ENCODE measurements at regions not wholly inside any gene's neighbourhood (a gene's known extent, or its start where the extent isn't known, plus 50 kb on each side); places are given as distances from the start of the nearest gene placed in this dataset.
"Not testable (repeated sequence)": the region's sequence is repeated elsewhere in the genome, so short reads cannot be mapped to it uniquely, and the experiment has no call there.

GRCh38 chr4:114287079-114287696 is 307.7 kb upstream of the ARSJ start:
- no peak for DNase-seq (ENCODE audit: low read depth in 1 of 2, low spot score in 1 of 2)

GRCh38 chr4:114296126-114296525 is 302.5 kb upstream of the UGT8 start:
- DNase-seq (ENCODE audit: low read depth in 1 of 2, low spot score in 1 of 2) = no peak

DNA sequence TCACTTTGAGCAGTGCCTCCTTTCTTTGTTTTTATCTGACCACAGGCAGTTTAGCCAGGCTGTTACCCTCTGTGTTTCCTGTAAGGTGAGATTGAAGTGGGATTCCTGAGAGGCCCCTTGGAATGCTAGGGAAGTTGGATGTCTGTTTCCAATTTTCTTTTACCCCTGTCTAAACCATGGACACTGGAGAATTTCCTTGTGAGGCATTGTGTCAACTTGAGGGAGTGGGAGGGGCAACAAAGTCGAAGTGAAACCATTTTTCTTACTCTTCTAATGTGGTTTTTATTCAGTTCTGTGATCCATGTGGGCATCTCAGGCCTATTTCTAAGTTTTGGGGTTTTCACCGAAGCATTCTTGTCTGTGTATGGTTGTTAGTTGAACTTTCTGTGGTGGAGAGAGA is 296.1 kb upstream of the UGT8 start:
- no peak for DNase-seq (ENCODE audit: low read depth in 1 of 2, low spot score in 1 of 2)

- no peak for DNase-seq (ENCODE audit: low read depth in 1 of 2, low spot score in 1 of 2)
These were observed 294.6 kb upstream of the UGT8 start for GRCh38 chr4:114304046-114304445.

DNA sequence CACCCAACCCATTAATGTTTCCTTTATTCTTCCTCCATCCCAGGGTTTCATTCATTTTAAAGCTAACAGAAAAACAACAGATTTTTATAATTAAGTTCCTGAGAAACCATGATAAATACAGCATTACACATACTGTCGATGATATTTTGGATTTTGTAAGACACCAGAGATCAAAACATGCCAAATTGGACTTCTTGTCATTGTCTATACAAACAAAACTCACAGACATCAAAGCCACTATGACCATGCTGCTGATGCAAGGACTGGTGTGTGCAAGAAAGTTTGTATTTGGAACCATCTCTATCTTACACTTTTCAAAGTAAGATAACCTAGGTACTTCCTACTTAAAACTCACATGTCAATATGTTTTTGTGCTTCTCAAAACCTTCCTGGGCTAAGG is 294.0 kb upstream of the UGT8 start:
- DNase-seq (ENCODE audit: low read depth in 1 of 2, low spot score in 1 of 2) = no peak

DNA sequence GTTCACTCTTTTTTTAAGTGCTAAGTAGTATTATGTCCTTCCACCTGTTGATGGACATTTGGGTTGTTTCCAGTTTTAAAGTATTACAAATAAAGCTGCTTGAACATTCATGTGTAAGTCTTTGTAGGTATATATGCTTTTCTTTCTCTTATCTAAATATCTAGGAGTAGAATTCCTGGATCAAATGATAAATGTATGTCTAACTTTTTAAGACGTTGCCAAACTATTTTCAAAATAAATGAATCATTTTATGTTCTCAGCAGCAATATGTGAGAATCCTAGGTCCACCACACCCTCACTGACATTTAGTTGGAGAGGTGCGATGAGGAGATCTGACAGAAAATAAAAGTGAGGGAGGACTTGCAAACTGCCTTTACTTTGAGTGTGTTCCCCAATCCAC is 291.7 kb upstream of the UGT8 start:
- DNase-seq (ENCODE audit: low read depth in 1 of 2, low spot score in 1 of 2) = no peak

- no peak for DNase-seq (ENCODE audit: low read depth in 1 of 2, low spot score in 1 of 2)
These were observed 288.2 kb upstream of the UGT8 start for GRCh38 chr4:114310296-114310925.

DNA sequence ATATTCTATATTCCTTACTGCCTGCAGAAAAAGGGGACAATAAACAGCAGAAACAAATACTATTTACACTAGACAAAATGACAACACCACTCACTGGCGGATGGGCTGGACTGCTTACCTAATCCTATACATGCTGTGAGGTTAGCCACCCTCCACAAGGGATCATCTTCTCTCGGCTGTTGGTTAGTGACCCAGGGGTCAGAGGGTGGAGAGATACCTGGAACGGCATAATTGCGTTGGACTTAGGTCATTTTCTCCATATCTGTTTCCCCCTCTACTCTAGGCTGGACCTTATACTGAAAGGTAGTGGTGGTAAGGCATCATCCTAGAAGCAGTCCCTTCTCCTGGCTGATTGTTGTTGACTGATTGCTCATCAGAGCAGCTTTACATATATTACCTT is 286.8 kb upstream of the UGT8 start:
- DNase-seq (ENCODE audit: low read depth in 1 of 2, low spot score in 1 of 2) = no peak

DNA sequence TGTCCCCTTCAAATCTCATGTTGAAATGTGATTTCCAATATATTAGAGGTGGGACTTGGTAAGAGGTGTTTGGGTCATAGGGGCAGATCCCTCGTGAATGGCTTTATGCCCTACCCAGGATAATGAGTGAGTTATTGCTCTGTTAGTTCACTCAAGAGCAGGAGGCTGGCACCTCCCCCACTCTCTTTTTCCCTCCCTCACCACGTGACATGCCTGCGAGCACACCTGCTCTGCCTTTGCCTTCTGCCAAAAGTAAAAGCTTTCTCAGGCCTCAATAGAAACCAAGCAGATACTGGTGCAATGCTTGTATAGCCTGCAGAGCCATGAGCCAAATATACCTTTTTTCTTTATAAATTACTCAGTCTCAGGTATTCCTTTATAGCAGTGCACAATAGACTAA is 286.3 kb upstream of the UGT8 start:
- no peak for DNase-seq (ENCODE audit: low read depth in 1 of 2, low spot score in 1 of 2)

DNA sequence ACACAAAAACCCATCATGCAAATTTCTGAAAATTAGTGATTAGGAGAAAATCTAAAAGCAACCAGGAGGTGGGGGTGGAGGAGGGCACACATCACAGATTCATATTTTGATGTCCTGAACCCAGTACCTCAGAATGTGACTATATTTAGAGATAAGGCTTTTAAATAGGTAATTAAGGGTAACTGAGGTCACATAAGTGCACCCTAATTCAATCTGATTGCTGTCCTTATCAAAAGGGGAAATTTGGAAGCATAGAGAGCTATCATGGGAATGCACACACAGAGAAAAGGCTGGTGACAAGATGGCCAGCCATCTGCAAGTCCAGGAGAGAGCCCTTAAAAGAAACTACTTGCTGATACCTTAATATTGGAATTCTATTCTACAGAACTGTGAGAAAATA is 281.8 kb upstream of the UGT8 start:
- DNase-seq (ENCODE audit: low read depth in 1 of 2, low spot score in 1 of 2) = no peak

DNA sequence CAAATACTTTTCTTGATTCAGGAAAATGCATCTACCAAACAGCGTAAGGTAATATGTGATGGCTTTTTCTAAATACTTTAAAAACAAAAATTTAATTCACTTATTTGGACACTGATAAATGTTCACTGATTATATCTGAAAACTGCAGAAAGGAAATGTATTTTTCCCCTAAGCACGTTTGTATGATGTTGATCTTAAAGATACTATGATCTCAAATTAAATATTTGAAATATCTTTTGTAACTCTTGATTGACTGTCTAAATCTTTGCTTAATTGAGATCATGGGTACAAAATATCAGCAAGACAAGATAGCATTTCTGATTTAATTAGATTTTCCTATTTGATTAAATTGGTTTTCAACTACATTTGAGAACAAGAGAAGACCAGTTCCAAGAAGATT is 281.0 kb upstream of the UGT8 start:
- no peak for DNase-seq (ENCODE audit: low read depth in 1 of 2, low spot score in 1 of 2)

GRCh38 chr4:114318309-114318708 is 280.3 kb upstream of the UGT8 start:
- DNase-seq (ENCODE audit: low read depth in 1 of 2, low spot score in 1 of 2) = no peak

DNA sequence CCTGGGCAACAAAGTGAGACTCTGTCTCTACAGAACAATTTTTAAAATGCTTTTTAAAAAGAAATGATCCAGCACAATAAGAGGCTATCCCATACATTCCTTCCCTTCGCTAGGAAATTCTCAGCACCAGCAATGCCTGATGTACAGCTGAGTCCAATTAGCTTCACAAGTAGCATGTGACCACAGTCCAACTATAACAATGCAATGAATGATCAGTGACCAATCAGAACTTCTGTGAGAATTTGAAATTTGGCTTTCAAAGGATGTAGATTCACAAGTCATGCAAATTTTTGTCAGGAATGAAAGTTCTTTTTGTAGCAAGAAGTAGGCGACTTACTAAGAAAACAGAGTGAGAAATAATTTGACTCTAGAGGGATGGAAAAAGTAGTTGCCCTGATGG is 278.5 kb upstream of the UGT8 start:
- DNase-seq (ENCODE audit: low read depth in 1 of 2, low spot score in 1 of 2) = no peak

DNA sequence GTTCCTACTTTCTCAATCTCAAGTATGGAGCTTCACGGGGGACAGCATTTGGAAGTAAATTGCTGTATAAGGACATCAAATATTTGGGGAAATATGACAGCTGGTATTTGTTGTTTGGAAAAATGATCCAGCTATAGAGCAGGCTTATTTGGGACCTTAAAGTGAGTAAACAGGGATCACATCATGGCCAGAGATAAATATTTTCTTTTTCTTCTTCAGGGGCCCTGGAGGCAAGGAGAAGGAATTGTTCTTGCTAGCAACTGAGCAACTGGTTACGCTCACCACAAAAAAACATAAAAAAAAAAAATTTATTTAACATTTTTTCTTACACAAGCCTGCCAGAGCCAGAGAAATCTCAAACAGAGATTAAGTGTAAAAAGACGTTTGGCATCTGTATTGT is 277.2 kb upstream of the UGT8 start:
- DNase-seq (ENCODE audit: low read depth in 1 of 2, low spot score in 1 of 2) = no peak

DNA sequence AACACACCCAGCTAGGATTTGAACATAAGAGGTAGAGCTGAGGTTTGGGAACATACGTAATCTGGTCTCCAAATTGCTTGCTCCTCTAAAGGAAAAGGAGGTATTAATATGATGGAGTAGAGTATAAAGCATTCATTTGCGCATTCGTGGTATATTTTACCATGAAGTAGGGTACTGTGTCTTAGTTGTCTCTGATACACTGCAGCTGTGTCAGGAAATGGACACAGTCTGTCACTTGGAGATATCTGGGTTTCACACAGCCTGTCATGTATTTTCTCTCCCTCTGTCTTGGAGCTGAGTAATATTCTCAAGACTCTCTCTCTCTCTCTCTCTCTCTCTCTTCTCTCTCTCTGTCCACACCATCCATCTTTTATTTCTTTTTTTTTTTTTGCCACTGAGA is 274.8 kb upstream of the UGT8 start:
- DNase-seq (ENCODE audit: low read depth in 1 of 2, low spot score in 1 of 2) = no peak

DNA sequence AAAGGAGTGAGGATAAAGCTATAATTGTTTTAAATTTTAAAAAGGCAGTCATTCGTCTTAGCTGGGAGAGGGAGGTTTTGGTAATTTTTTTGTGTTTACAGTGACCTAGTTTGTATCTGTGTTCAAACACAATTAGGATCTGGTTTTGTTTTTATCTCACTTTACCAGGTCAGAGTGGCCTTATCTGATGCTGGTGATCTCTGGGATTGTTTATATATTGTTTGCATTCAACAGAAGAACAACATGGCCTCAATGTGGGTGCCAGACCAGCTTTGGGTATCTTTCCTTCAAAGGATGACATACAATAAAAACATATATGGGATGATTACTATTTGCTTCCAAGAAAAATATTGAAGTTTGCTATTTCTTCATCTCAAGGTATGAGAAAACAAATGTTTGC is 272.2 kb upstream of the UGT8 start:
- DNase-seq (ENCODE audit: low read depth in 1 of 2, low spot score in 1 of 2) = no peak

DNA sequence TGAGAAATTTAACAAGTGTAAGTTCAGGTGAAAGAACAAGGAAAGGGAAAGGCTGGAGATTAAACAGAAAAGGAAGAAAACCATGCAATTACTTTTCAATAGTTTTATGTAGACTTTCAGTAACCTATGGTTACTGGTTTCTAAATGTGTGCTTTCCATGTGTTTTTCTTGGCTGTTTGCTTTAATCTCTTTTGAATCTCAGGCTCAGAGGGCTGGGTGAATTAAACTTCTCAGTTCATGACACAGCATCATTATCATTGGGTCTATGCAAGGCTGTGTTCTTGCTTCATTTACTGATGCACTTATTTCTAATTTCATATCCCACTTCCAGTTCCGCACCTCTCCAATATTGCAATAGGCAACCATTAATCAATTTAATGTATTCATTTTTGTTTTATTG is 266.5 kb upstream of the UGT8 start:
- no peak for DNase-seq (ENCODE audit: low read depth in 1 of 2, low spot score in 1 of 2)

DNA sequence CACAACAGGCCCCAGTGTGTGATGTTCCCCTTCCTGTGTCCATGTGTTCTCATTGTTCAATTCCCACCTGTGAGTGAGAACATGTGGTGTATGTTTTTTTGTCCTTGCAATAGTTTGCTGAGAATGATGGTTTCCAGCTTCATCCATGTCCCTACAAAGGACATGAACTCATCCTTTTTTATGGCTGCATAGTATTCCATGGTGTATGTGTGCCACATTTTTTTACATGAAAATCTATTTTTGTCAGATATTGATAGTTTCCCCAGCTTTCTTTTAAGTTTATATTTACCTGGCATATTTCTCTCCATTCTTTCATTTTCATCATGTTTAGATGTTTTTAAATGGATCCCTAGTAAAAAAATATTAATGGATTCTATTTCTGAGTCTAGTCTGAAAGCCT is 264.2 kb upstream of the UGT8 start:
- not testable (repeated sequence) for DNase-seq (ENCODE audit: low read depth in 1 of 2, low spot score in 1 of 2)

DNA sequence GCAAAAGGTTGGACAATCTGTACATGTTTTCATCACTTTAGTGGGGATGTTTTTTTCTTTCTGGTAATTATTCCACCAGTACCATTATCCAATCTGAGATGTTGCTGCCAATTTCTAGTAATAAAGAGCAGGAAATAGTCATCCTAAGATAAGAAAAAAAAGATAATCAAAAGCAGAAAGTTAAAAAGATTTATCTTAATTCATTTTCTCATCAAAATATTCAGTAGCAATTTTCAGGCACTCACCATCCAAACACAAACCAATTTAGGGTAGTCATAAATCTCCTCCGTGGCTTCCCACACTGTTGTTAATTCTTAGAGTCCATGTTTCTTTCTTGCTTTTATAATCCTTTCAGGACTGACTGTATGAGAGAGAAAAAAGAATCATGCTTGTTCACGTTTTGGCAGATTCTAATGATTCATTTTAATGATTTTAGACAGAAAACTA is 263.7 kb upstream of the UGT8 start:
- DNase-seq (ENCODE audit: low read depth in 1 of 2, low spot score in 1 of 2) = no peak

- DNase-seq (ENCODE audit: low read depth in 1 of 2, low spot score in 1 of 2) = no peak
These were observed 263.3 kb upstream of the UGT8 start for GRCh38 chr4:114335339-114335738.

DNA sequence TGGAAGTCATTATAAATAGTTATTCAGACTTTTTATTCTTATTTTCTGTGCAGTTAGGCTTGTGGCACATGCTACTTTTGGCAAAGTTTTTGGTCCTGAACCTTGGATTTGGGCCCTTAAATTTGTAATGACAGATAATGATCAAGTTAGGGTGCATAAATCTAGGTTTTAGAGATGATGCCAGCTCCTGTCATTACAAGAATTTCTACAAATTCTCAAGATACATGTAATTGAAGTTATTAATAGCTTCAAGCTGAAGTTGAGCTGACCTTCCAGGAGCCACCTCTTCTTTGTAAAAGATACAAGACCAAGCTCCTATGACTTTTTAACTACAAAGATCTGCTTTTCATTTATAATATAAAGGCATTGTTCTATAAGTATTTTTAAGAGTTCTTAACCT is 255.6 kb upstream of the UGT8 start:
- no peak for DNase-seq (ENCODE audit: low read depth in 1 of 2, low spot score in 1 of 2)

DNA sequence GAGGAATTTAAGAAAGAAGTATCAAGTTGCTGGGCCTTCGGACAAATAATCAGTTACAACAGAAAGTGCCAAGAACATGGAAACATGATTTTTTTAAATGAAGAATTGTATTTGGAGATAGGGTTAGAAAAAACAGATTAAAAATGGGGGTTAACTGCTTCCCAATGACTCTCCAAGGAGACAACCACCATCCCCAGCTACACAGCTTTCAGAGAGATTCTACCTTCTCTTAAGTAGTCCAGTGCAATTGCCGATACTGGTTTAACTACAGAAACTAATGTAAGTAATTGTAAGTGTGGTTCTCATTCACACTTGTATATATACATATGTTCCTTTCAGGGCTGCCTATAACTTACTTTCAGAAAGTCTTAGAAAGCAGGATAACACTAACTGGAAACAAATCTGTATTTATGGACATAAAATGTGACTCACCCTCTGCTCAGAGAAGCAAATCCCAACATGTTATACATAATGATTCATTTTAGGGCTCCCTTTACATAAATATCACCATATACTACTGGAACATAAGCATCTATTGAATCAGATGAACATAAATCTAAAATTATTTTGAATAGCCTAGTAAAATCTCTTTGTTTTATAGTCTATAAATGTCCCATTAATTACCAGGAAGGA is 248.9 kb upstream of the UGT8 start:
- no peak for DNase-seq (ENCODE audit: low read depth in 1 of 2, low spot score in 1 of 2)

DNA sequence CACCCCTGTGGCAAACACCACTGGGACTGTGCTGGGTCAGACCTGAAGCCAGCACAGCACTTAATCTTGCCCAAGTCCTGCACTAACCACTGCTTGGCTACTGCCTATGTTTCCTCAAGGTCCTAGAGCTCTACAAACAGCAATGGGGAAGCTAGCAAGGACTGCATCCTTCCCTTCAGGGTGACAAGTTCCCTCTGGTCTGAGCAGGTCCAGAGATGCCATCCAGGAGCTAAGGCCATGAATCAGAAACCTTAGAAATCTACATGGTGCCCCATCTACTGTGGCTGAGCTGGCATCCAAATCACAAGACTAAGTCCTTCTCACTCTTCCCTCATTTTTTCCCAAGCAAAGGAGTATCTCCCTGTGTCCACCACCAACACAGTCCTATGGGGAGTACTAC is 239.7 kb upstream of the UGT8 start:
- no peak for DNase-seq (ENCODE audit: low read depth in 1 of 2, low spot score in 1 of 2)

Measured in stimulated activated CD4-positive, alpha-beta T cell treated with anti-CD3 and anti-CD28 coated beads, Interleukin-15, amount 100 ng/mL, for 1 hour (primary cell).